ENCODE measurements at regions not wholly inside any gene's neighbourhood (a gene's known extent, or its start where the extent isn't known, plus 50 kb on each side); places are given as distances from the start of the nearest gene placed in this dataset.

- no TSS peak for BruUV-seq (replicated peaks)
- Histone ChIP-seq H3K27ac (ENCODE audit: insufficient read depth, low read depth, low read length) (no peak overlapping the region), H2AFZ (ENCODE audit: low read depth, low read length) (no peak overlapping the region), H3K36me3 (ENCODE audit: control insufficient read depth in 2 of 2, extremely low read depth in 1 of 2, insufficient read depth in 2 of 2, low read length in 2 of 2) (no peaks in the 10 kb centered on the region), H4K20me1 (replicated peaks; ENCODE audit: control insufficient read depth, extremely low read depth, insufficient read depth, low read length) (no peaks in the 10 kb centered on the region), H3K9me1 (replicated peaks; ENCODE audit: control insufficient read depth, extremely low read depth, insufficient read depth, low read length) (no peaks in the 10 kb centered on the region), H3K4me1 (ENCODE audit: control insufficient read depth, extremely low read depth, insufficient read depth, low read length) (no peaks in the 10 kb centered on the region), H3K4me2 (ENCODE audit: insufficient read depth, low read length) (no peak overlapping the region), H3K79me2 (ENCODE audit: control insufficient read depth, insufficient read depth, low read length) (no peaks in the 10 kb centered on the region), H3K27me3 (ENCODE audit: control insufficient read depth in 2 of 2, insufficient read depth in 2 of 2, low read length in 2 of 2) (no peaks in the 10 kb centered on the region), H3K9me3 (replicated peaks; ENCODE audit: control insufficient read depth, insufficient read depth, low read length) (no peaks in the 10 kb centered on the region), H3K9ac (replicated peaks; ENCODE audit: extremely low read depth, insufficient read depth, low read length) (no peak overlapping the region), H3K4me3 (replicated peaks in 1 of 3; ENCODE audit: insufficient read depth in 1 of 3, low read depth in 1 of 3, low read length in 3 of 3) (no peak overlapping the region)
- intact Hi-C loops (cut with micrococcal nuclease): no loop called here
- dilution Hi-C loops (cut with MboI; ENCODE audit: extremely low pct_ligation_motif_present, low sequenced_read_pairs): no loop called here
- POLR2A ChIA-PET: interaction anchor here (0.6 kb wide), 1 partner anchor 108 kb away, joined by 5 read pairs; no protein-coding TSS in a partner anchor
- no peak for DNase-seq (ENCODE audit: low read depth, low spot score)
- CTCF ChIA-PET: interaction anchor here (1.0 to 1.3 kb wide), 4 partner anchors 8 to 514 kb away, joined by 3 to 4 read pairs (median 3); no protein-coding TSS in a partner anchor
- TF ChIP-seq GATA2 (IDR thresholded peaks at IDR 0.05; ENCODE audit: insufficient read depth, insufficient read length, low read depth, low read length) (no peak), MYC (IDR thresholded peaks at IDR 0.05; ENCODE audit: low read depth, low read length) (no peak), FOS (IDR thresholded peaks at IDR 0.05; ENCODE audit: borderline replicate concordance, insufficient read depth, low read length) (no peak), CTCF (IDR thresholded peaks at IDR 0.05; ENCODE audit: extremely low read depth in 1 of 2, insufficient read depth in 1 of 2, low read depth in 1 of 2, low read length in 2 of 2) (no peak), MAX (IDR thresholded peaks at IDR 0.05; ENCODE audit: insufficient read depth, insufficient read length) (no peak), EZH2 (IDR thresholded peaks at IDR 0.05; ENCODE audit: borderline replicate concordance, low read depth, low read length, severe bottlenecking) (no peak), POLR2AphosphoS5 (IDR thresholded peaks at IDR 0.05; ENCODE audit: insufficient read depth, low read depth, low read length) (no peak), POLR2A (IDR thresholded peaks at IDR 0.05; ENCODE audit: low read depth, low read length) (no peak), JUN (IDR thresholded peaks at IDR 0.05; ENCODE audit: borderline replicate concordance, insufficient read depth, insufficient read length, low read depth) (no peak)
- no peak for FAIRE-seq
Measured at GRCh38 chr15:98562331-98562937, 85.9 kb upstream of the IGF1R start.
